OCI-LY1 (cell line): ENCODE measurements at regions not wholly inside any gene's neighbourhood (a gene's known extent, or its start where the extent isn't known, plus 50 kb on each side); places are given as distances from the start of the nearest gene placed in this dataset.

Experiments
- H2AFZ ChIP-seq: fragments of 200-600 bp; sonication (generic), shearing (Covaris generic); 2 replicates; pipeline ENCODE4 v1.6.0; 2014; ENCODE audit warnings: antibody characterized with exemption, mild to moderate bottlenecking, low read length
- H3F3A ChIP-seq: fragments of 200-600 bp; sonication (generic), shearing (Covaris generic); 2 replicates; pipeline ENCODE4 v1.6.0; 2014; ENCODE audit warnings: mild to moderate bottlenecking, antibody characterized with exemption, low read length, moderate library complexity; ENCODE audit not compliant: insufficient read depth
- H3K27ac ChIP-seq: fragments of 200-600 bp; sonication (generic); 2 replicates; pipeline ENCODE4 v1.5.1; 2014; ENCODE audit warnings: low read length, mixed run types, mild to moderate bottlenecking, low read depth; ENCODE audit not compliant: poor library complexity, severe bottlenecking
- H3K27me3 ChIP-seq: fragments of 200-600 bp; sonication (generic); 2 replicates; pipeline ENCODE4 v1.6.0; 2014; ENCODE audit warnings: antibody characterized with exemption, mild to moderate bottlenecking, low read length, moderate library complexity; ENCODE audit not compliant: insufficient read depth
- H3K36me3 ChIP-seq: fragments of 200-600 bp; sonication (generic); 2 replicates; pipeline ENCODE4 v1.6.1; 2014; ENCODE audit warnings: mild to moderate bottlenecking, antibody characterized with exemption, low read length, moderate library complexity, mixed read lengths; ENCODE audit not compliant: insufficient read depth
- H3K4me1 ChIP-seq: fragments of 200-600 bp; sonication (generic); 2 replicates; pipeline ENCODE4 v1.5.1; 2014; ENCODE audit warnings: mild to moderate bottlenecking, low read length, moderate library complexity; ENCODE audit not compliant: insufficient read depth, severe bottlenecking
- H3K4me2 ChIP-seq: fragments of 200-600 bp; sonication (generic), shearing (Covaris generic); 2 replicates; pipeline ENCODE4 v1.6.1; 2014; ENCODE audit warnings: low read length
- H3K4me3 ChIP-seq: fragments of 200-600 bp; sonication (generic); 2 replicates; pipeline ENCODE4 v1.5.1; 2014; ENCODE audit warnings: low read length, low read depth, mild to moderate bottlenecking, mixed read lengths; ENCODE audit not compliant: poor library complexity, severe bottlenecking
- H3K79me2 ChIP-seq: fragments of 200-600 bp; shearing (Covaris generic); 2 replicates; pipeline ENCODE4 v1.6.1; 2016; ENCODE audit warnings: mixed run types, low read length, mixed read lengths; ENCODE audit not compliant: insufficient read depth
- H3K9ac ChIP-seq: fragments of 200-600 bp; sonication (generic), shearing (Covaris generic); 2 replicates; pipeline ENCODE4 v1.6.1; 2014; ENCODE audit warnings: mild to moderate bottlenecking, low read length, mixed read lengths
- H3K9me2 ChIP-seq: fragments of 200-600 bp; sonication (generic), shearing (Covaris generic); 2 replicates; pipeline ENCODE4 v1.6.1; 2014; ENCODE audit warnings: low read depth, mild to moderate bottlenecking, low read length, mixed read lengths
- H3K9me3 ChIP-seq: fragments of 200-600 bp; shearing (Covaris generic); 2 replicates; pipeline ENCODE4 v1.6.1; 2014; ENCODE audit warnings: low read length, mixed read lengths
- H4K20me1 ChIP-seq: fragments of 200-600 bp; sonication (generic), shearing (Covaris generic); 2 replicates; pipeline ENCODE4 v1.6.0; 2016; ENCODE audit warnings: mild to moderate bottlenecking, low read length; ENCODE audit not compliant: insufficient read depth
- EZH2 ChIP-seq: fragments of 200-600 bp; sonication (generic), shearing (Covaris generic); IDR thresholded peaks from 2 replicates; pipeline ENCODE4 v1.8.0; 2017; ENCODE audit warnings: borderline replicate concordance, mixed run types, mild to moderate bottlenecking, antibody characterized with exemption, low read length, moderate library complexity, mixed read lengths
- TF ChIP-seq, protein P1 (sequence below): fragments of 200-600 bp; sonication (generic), shearing (Covaris generic); IDR thresholded peaks from 2 replicates; pipeline ENCODE4 v1.5.1; 2017; ENCODE audit warnings: mild to moderate bottlenecking, antibody characterized with exemption, low read length, moderate library complexity, mixed read lengths

DNA sequence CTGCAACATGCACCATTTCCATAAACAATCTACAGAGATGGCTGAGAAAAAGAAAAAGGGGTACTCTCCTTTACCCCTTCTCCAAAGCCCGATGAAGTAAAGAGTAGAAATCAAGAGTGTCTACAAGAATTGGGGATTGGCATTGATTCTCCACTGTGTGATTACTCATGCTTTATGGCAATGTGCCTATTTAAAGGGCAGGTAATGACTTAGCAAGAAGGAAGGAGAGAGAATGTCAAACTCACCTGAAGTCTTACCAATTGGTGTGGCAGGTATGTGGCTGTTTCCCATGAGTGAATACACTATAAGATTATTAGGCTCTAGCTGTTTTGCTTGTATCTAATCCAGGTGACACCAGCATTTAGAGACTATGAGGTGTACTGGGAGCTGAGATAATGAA lies 275.3 kb downstream of the CCER1 start:
- H4K20me1 ChIP-seq = no peaks in the 10 kb centered on the region
- H3K4me3 ChIP-seq = no peak overlapping the region
- no peaks in the 10 kb centered on the region for H3F3A ChIP-seq
- no peak overlapping the region for H2AFZ ChIP-seq
- no peak overlapping the region for H3K27ac ChIP-seq
- H3K9ac ChIP-seq = no peak overlapping the region
- H3K4me2 ChIP-seq = no peak overlapping the region
- no peaks in the 10 kb centered on the region for H3K36me3 ChIP-seq
- no peaks in the 10 kb centered on the region for H3K79me2 ChIP-seq
- no peaks in the 10 kb centered on the region for H3K9me3 ChIP-seq
- TF ChIP-seq EZH2 = no peak
- TF ChIP-seq, protein P1, sequence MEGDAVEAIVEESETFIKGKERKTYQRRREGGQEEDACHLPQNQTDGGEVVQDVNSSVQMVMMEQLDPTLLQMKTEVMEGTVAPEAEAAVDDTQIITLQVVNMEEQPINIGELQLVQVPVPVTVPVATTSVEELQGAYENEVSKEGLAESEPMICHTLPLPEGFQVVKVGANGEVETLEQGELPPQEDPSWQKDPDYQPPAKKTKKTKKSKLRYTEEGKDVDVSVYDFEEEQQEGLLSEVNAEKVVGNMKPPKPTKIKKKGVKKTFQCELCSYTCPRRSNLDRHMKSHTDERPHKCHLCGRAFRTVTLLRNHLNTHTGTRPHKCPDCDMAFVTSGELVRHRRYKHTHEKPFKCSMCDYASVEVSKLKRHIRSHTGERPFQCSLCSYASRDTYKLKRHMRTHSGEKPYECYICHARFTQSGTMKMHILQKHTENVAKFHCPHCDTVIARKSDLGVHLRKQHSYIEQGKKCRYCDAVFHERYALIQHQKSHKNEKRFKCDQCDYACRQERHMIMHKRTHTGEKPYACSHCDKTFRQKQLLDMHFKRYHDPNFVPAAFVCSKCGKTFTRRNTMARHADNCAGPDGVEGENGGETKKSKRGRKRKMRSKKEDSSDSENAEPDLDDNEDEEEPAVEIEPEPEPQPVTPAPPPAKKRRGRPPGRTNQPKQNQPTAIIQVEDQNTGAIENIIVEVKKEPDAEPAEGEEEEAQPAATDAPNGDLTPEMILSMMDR = no peak
- no peaks in the 10 kb centered on the region for H3K9me2 ChIP-seq
- no peaks in the 10 kb centered on the region for H3K27me3 ChIP-seq
- H3K4me1 ChIP-seq = no peaks in the 10 kb centered on the region

DNA sequence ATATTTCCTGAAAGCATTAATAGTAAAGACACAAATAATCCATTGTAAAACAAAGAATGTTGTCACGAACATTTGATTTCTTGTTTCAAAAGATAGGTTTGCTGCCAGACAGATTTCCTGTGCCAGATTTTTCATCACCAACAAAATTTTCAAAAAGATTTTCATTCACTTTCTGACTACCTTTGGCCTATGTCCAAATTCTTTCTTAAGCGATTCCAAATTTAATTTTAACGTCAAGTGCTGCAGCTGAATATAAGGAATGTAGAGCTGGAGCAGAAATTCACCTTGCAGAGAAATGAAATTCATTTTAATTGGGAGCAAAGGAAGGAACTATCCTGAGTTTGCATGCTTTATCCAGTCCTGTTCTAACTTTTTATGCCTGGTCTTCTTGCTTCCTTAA lies 277.4 kb downstream of the CCER1 start:
- Histone ChIP-seq H3K27ac (no peak overlapping the region), H3K4me3 (no peak overlapping the region), H3F3A (no peaks in the 10 kb centered on the region), H4K20me1 (no peaks in the 10 kb centered on the region), H3K4me2 (no peak overlapping the region), H3K27me3 (no peaks in the 10 kb centered on the region), H3K79me2 (no peaks in the 10 kb centered on the region), H3K9me3 (no peaks in the 10 kb centered on the region), H3K9me2 (no peaks in the 10 kb centered on the region), H3K36me3 (no peaks in the 10 kb centered on the region), H2AFZ (no peak overlapping the region), H3K4me1 (no peaks in the 10 kb centered on the region), H3K9ac (no peak overlapping the region)
- TF ChIP-seq EZH2 = no peak
- TF ChIP-seq, protein P1 = no peak

DNA sequence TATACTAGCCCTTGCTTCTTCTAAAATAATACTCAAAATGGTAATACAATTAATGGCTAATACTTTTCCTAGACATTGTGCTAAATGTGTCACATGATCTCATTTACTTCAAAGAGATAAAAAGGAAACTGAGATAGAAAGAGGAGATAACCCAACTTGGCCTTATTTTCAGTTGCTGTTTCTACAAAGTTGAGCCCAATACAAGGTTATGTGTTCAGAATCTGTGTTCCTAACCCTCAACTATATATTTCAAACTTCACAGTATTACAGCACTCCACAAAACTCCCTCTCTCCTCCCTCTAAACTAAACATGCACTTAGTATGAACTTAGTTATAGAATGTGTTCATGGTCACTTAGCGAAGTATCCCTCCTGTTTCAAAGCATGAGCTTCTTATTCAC lies 277.9 kb downstream of the CCER1 start:
- no peaks in the 10 kb centered on the region for H3F3A ChIP-seq
- no peak overlapping the region for H3K4me3 ChIP-seq
- no peaks in the 10 kb centered on the region for H3K36me3 ChIP-seq
- no peaks in the 10 kb centered on the region for H3K4me1 ChIP-seq
- no peaks in the 10 kb centered on the region for H4K20me1 ChIP-seq
- H3K4me2 ChIP-seq = no peak overlapping the region
- H3K27me3 ChIP-seq = no peaks in the 10 kb centered on the region
- no peaks in the 10 kb centered on the region for H3K9me2 ChIP-seq
- no peak overlapping the region for H2AFZ ChIP-seq
- no peaks in the 10 kb centered on the region for H3K9me3 ChIP-seq
- TF ChIP-seq EZH2 = no peak
- TF ChIP-seq, protein P1 = no peak
- no peak overlapping the region for H3K9ac ChIP-seq
- H3K27ac ChIP-seq = no peak overlapping the region
- no peaks in the 10 kb centered on the region for H3K79me2 ChIP-seq
